ENCODE measurements at regions not wholly inside any gene's neighbourhood (a gene's known extent, or its start where the extent isn't known, plus 50 kb on each side); places are given as distances from the start of the nearest gene placed in this dataset.
A peak's percentile ranks its signal among the peaks of the same experiment; 100 is the strongest.

- no peak for DNase-seq
Observed at GRCh38 chr9:113790093-113790492, 86.0 kb upstream of the ZNF618 start.

DNA sequence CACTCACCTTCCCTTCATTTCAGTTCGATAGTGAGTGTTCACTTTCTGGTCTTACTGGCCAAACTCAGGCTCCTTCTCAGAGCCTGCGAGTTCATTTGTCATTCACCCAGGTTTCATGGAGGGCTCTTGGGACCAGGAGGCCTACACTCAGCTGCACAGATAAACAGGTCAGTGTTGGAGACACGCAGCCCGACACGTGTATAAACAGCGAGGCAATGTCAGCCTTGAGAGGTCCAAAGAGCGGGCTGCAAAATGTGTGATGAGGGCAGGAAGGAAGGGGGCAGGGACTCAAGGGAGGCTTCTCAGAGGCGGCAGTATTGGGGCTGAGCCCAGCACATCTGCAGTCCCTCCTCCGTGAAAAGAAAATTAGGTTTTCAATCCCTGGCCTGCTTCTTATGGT is 82.6 kb upstream of the ZNF618 start:
- DNase-seq: no peak

GRCh38 chr9:113794721-113795120 is 81.4 kb upstream of the ZNF618 start:
- DNase-seq: no peak

DNA sequence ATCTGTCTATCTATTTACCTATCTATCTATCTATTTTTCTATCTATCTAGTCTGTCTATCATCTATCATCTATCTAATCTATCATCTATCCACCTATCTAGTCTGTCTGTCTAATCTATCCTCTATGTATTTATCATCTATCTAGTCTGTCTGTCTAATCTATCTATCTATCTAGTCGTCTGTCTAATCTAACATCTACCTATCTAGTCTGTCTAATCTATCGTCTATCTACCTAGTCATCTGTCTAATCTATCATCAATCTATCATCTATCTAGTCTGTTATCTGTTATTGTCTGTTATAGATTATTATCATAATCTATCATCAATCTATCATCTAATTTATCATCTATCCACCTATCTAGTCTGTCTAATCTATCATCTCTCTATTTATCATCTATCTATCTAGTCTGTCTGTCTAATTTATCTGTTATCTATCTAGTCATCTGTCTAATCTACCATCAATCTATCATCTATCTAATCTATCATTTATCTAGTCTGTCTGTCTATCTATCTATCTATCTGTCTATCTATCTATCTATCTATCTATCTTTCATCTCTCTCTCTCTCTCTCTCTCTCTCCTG is 80.2 kb upstream of the ZNF618 start:
- no peak for DNase-seq

- DNase-seq: no peak
Observed at GRCh38 chr9:113796646-113797426, 79.3 kb upstream of the ZNF618 start.

DNA sequence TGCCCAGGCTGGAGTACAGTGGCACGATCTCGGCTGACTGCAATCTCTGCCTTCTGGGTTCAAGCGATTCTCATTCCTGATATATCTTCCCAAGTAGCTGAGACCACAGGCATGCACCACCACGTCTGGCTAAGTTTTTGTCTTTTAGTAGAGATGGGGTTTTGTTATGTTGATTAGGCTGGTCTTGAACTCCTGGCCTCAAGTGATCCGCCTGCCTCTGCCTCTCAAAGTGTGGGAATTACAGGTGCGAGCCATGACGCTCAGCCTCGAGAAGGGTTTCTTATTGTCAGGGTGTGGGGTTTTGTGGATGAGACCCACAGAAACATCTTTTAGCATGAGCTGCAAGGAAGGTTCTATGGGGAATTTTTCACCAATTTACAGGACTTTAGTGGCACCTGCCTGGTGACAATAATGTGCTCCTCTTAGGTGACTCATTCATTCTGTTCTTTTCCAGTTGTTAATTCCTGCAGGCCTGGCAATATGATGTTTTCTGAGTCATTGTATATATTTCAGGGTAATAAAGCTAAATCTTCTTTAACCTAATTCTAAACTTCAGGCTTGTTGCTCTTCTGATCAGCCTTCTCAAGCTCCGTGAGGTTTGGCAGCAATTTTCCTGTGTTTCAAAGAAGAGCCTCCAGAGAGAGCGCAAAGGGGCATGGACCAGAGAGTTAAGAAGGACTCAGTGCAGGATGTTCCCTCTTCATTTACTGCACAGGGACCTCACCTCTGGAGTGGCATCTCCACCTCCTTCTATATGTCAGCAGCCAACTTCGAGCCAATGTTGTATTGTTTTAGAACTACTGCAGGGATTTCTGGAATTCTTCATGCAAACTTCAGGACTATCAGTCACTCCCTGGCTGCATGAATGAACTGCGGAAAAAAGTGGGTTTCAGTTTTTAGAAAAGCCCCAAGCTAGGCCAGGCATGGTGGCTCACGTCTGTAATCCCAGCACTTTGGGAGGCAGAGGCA is 77.8 kb upstream of the ZNF618 start:
- no peak for DNase-seq

DNA sequence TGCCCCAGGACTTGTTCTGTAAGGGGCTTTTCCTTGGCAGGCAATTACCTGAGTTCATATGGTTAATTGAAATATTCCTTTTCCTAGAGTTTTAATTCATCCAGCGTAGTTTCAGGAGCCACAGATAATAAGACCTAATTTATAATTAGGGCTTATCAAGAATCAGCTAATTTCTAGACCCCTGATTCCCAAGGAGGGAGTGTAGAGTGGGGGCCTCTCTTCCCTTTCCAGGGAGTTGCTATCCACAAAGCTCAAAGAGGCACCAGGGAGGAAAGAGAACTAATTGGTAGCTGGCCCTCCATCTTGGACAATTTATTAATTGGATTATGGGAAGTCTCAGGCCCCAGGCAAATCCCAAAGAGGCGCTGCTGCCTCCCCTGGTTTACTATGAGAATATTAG is 75.8 kb upstream of the ZNF618 start:
- DNase-seq: no peak

DNA sequence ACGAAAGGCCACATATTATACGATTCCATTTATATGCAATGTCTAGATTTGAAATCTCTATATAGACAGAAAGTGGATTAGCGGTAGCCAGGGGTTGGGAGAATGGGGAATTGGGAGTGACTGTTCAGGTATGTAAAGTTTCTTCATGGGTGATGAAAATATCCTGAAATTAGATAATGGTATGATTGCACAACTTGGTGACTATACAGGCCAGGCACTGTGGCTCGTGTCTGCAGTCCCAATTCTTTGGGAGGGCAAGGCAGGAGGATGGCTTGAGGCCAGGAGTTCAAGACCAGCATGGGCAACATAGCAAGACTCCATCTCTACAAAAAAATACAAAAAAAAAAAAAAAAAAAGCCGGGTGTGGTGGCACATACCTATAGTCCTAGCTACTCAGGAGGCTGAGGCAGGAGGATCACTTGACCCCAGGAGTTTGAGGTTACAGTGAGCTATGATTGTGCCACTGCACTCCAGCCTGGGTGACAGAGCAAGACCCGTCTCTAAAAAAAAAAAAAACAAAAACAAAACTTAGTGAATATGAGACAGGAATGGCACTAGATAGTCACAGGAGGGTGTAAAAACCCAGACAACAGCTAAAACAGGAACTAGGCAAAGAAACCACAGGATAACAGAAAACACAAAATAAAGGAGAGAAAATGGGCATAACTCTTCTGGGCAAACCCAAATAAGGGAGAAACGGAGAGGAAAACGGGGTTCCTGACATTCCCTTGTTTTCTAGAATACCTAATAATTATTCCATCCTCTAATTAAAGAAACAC is 72.1 kb upstream of the ZNF618 start:
- no peak for DNase-seq

DNA sequence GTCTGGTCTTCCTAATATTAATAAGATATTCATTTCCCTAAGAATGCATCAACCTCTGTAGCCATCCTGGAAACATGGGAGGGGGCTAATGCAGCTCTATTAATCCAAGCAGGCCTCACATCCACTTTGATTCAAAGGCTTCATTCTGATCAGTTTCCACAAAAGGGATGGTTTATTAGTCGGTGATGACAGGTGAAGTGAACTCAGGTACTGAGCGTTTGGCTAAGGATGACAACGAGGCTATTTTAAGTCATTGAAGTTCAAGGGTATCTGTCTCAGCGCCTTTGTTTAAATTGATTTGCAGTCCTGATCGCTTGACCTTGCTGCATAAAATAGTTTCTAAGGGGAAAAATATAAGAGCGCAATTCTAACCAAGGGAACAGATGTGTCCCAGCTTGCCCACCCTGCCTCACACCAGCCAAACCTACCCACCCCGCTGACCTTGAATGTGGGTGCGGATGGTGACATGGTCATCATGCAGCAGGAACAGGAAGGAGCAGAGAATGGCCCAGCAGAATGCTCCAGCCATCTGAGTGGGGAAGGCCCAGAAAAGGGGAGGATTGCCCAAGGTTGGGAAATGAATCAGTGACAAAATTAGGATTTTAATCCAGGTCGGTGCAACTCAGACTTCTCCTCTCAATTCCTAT is 70.5 kb upstream of the ZNF618 start:
- DNase-seq: no peak

- peak; percentile 12 for DNase-seq
Observed at GRCh38 chr9:113807173-113808061, 68.7 kb upstream of the ZNF618 start.

DNA sequence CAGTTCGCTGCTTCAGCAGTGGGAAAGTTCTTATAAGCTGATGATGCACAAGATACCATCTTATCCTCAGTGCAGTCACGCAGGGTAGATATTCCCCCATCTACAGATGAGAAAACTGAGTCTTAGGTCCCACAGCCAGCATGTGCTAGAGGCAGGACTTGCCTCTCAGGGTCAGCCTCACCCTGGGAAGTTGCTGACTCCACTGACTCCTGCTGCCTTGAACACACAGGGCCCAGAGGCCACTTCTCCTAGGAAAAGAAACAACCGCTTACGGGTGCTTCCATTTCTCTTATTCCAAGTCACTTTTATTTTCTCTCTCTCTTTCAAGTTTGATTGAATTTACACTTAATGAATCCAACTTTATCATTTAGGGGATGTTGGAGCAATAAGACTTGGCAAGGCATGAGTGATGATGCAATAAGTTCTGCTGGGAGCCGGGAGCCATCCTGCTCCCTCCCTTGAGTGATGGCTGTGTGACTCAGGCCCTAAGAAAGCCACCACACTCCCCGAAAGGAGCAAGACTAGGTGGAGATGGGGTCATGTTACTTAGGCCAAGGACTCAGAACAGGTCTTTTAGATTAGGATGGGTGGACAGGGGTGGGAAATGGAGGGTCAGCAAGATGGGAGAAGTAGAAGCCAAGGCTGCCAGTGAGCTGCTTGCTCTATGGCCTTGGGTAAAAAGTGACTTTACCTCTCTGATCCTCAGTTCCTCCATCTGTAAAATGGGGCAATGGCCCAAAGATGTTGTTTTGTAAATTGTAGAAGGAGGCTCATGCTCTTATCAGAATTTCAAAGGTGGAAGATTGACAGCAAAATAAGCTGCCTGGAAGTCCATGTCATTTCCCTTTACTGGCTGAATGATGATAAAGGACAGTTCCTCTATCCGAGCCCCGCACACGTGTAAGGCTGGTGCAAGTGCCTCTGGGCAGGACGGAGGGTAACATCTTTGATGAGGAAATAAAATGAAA is 67.4 kb upstream of the ZNF618 start:
- no peak for DNase-seq

DNA sequence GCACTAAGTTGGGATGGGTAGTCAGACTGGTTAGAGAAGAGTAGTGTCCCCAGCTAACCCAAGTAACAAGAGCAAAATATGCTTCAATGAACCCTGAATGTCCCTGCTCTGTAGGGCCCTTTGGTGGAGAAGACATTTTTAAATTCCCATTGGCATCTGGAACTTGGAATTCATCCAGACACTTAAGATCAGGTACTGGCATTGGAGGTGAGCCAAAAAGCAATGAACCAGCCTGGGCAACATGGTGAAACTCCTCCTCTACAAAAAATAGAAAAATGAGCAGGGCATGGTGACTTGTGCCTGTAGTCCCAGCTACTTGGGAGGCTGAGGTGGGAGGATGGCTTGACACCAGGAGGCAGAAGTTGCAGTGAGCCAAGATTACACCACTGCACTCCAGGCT is 58.9 kb upstream of the ZNF618 start:
- DNase-seq: no peak

GRCh38 chr9:113818391-113818790 is 57.7 kb upstream of the ZNF618 start:
- no peak for DNase-seq

- DNase-seq: no peak
Observed at GRCh38 chr9:113822315-113822714, 53.8 kb upstream of the ZNF618 start.

DNA sequence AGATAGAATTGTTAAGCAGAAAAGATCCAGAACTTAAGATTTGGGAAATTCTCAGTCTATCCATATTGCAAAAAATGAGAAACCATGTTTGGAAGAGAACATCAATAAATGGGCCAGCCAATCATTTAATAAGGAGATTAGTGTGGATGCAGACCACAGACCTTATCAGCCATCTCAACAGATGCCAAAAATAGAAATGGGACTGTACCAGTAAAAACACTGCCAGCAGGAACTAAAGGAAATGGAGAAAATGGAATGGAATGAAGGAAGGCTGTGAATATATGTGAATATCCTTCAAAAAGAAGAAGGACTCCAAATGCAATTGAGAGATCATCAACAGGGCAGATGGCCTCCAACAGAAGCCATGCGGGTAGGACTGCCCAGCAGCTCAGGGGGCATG is 52.7 kb upstream of the ZNF618 start:
- DNase-seq: no peak
